ENCODE measurements at regions not wholly inside any gene's neighbourhood (a gene's known extent, or its start where the extent isn't known, plus 50 kb on each side); places are given as distances from the start of the nearest gene placed in this dataset.
"Not testable (repeated sequence)": the region's sequence is repeated elsewhere in the genome, so short reads cannot be mapped to it uniquely, and the experiment has no call there.

DNA sequence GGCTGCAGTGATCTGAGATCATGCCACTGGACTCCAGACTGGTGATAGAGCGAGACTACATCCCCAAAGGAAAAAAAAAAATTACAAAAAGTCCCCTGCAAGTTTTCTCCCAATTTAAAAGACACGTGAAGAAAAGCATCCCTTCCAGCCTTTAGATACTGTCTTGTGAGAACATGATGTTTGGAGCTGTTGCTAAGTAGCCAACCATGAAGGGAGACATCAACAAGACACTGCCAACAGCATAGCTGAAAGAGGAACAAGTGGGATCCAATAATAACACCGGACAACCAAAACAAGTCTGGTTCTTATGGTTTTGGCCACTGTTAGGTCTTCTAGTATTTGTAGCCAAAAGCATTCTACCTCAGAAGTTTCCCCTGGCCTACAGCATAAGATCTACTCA lies 118.9 kb upstream of the CCDC180 start:
- no peaks in the 10 kb centered on the region for H3K9me3 ChIP-seq
- 44 to 47% methylated on average over 3 of the region's 3 CpGs for WGBS, 2 donors
- H3K27me3 ChIP-seq, result no peaks in the 10 kb centered on the region
- H3K27ac ChIP-seq, result no peak overlapping the region
- TF ChIP-seq CTCF (IDR thresholded peaks at IDR 0.05), result no peak
- TF ChIP-seq POLR2A (IDR thresholded peaks at IDR 0.05), result no peak
- no peak overlapping the region for H3K4me3 ChIP-seq (replicated peaks in 1 of 3)
- DNase-seq, result no peak
- no peaks in the 10 kb centered on the region for H3K36me3 ChIP-seq
- intact Hi-C loops (cut with DNase I), result no loop called here
- H3K4me1 ChIP-seq, result no peaks in the 10 kb centered on the region

DNA sequence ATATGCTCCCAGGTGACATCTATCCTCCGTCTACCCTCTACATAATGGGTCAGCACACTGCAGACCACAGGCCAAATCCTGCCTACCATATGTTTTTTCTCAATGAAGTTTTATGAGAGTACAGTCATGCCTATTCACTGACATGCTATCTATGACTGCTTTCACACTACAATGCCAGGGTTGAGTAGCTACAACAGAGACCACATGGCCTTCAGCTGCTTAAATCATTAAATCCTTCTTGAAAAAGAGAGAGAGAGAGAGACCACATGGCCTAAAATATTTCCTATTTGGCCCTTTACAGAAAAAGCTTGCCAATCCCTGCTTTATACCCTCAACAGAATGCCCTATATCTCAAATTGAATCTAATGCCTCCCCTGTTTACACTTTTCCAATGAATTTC lies 119.8 kb upstream of the CCDC180 start:
- H3K27me3 ChIP-seq; H3K4me1 ChIP-seq; intact Hi-C loops (cut with DNase I); DNase-seq; H3K36me3 ChIP-seq; H3K9me3 ChIP-seq; H3K27ac ChIP-seq; H3K4me3 ChIP-seq (replicated peaks in 1 of 3): not testable (repeated sequence)
- WGBS, 2 donors, result 86 to 98% methylated on average over 1 of the region's 1 CpG

- no peak for DNase-seq
- Histone ChIP-seq H3K27ac (no peak overlapping the region), H3K9me3 (no peaks in the 10 kb centered on the region), H3K36me3 (no peaks in the 10 kb centered on the region), H3K4me1 (no peaks in the 10 kb centered on the region), H3K4me3 (replicated peaks in 1 of 3) (no peak overlapping the region), H3K27me3 (no peaks in the 10 kb centered on the region)
- 92 to 96% methylated on average over 1 of the region's 1 CpG for WGBS, 2 donors
- intact Hi-C loops (cut with DNase I), result no loop called here
- TF ChIP-seq CTCF (IDR thresholded peaks at IDR 0.05), result no peak
- no peak for TF ChIP-seq POLR2A (IDR thresholded peaks at IDR 0.05)
Observed at GRCh38 chr9:97186493-97186892, 121.0 kb upstream of the CCDC180 start.

DNA sequence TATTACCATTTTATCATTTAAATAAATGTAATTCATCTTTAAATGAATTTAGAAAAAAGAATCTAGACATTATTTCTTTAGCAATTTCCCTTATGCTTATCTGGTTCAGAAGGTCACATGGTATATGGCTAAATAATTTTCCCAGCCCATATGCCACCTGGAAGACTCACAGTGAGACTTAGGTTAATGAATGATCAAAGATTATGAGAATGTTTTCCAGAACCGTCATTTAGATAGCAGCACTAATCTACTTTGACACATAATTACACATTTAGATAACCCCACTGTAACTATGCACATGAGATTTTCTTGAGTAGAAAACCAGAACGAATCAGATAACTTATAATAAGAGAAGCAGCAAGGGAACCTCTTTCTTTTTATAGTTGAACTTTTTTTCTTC lies 124.9 kb upstream of the CCDC180 start:
- not testable (repeated sequence) for H3K27me3 ChIP-seq

DNA sequence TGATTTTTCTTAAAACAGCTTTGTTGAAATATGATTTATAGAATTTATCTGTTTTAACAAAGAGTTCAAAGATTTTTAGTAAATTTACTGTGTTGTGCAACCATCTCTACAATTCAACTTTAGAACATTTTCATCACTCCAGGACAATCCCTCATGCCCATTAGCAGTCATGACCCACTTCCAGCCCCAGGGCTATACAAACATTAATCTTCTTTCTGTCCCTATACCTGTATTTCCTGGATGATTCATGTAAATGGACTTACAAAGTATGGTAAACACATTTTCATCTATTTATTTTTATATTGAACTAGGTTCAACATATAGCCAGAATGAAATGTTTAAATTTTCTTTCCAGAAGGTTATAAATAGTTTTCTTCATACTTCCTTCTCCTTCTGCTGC lies 127.8 kb upstream of the CCDC180 start:
- Histone ChIP-seq H3K4me1 (no peaks in the 10 kb centered on the region), H3K36me3 (no peaks in the 10 kb centered on the region), H3K4me3 (replicated peaks in 1 of 3) (no peak overlapping the region), H3K27me3 (no peaks in the 10 kb centered on the region), H3K27ac (no peak overlapping the region), H3K9me3 (no peaks in the 10 kb centered on the region)
- no peak for DNase-seq
- TF ChIP-seq POLR2A (IDR thresholded peaks at IDR 0.05), result no peak
- no peak for TF ChIP-seq CTCF (IDR thresholded peaks at IDR 0.05)
- intact Hi-C loops (cut with DNase I), result no loop called here

More for the DNA sequence above, 124.9 kb upstream of the CCDC180 start:
- WGBS, 2 donors, result 79 to 87% methylated on average over 2 of the region's 2 CpGs
- H3K4me3 ChIP-seq (replicated peaks in 1 of 3); H3K9me3 ChIP-seq; H3K36me3 ChIP-seq; intact Hi-C loops (cut with DNase I); H3K4me1 ChIP-seq; DNase-seq; H3K27ac ChIP-seq: not testable (repeated sequence)

DNA sequence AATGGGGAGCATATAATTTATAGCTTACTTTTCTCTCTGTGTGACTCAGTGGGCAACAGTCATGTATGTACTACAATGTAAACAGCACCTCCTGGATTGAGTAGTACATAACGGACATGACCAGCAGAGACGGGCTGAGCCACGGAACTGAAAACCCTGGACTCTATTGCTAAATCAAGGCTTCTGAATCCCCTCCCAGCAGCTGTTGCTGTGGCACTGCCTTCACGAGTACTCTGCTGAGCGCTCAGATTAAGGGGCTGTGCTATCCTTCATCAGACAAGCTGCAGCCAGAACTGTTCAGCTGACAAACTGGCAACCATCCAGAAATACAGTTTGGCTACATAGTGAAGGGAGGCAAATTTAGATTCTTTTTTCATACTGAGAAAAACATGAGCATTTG lies 131.3 kb upstream of the CCDC180 start:
- Histone ChIP-seq H3K36me3 (no peaks in the 10 kb centered on the region), H3K27me3 (no peaks in the 10 kb centered on the region), H3K27ac (no peak overlapping the region), H3K9me3 (no peaks in the 10 kb centered on the region), H3K4me3 (replicated peaks in 1 of 3) (no peak overlapping the region), H3K4me1 (no peaks in the 10 kb centered on the region)
- no peak for TF ChIP-seq POLR2A (IDR thresholded peaks at IDR 0.05)
- TF ChIP-seq CTCF (IDR thresholded peaks at IDR 0.05), result no peak
- WGBS, 2 donors, result 12 to 30% methylated on average over 5 of the region's 5 CpGs
- peak; percentile 52 to 53 for DNase-seq
- intact Hi-C loops (cut with DNase I), result no loop called here

- H3K27me3 ChIP-seq; H3K4me3 ChIP-seq (replicated peaks in 1 of 3); intact Hi-C loops (cut with DNase I); H3K4me1 ChIP-seq; H3K27ac ChIP-seq; H3K9me3 ChIP-seq; H3K36me3 ChIP-seq; DNase-seq: not testable (repeated sequence)
Observed at GRCh38 chr9:97168174-97168573, 129.2 kb upstream of the CTSV start.

DNA sequence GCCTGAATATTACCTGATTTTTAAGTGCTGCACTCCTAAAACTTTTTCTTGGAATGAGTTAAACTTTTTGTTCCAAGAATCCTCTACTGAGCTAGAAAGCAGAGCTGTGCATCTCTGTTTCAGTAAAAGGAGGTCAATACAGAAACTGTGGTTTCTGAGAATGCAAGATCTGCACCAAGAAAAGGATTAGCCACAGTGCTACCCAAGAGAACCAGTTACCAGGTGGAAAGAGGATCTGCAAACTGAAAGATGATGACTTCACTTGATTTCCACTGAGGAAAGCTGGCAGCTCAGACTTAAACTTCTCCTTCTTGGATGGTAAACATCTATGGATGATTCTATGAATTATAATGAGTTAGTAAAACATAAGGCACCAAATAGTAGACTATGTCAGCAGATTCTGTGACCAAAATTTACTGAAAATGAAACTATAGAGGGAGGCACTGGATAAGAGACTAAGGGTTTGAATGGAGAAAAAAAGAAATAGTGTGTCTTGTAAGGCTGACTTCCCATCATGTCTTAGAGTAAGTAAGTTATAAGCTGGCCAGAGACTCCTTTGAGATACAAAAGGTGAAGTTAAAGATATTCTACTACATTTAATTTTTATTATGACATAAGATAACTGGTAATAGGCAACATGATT lies 127.7 kb upstream of the CTSV start:
- H3K4me3 ChIP-seq (replicated peaks in 1 of 3); H3K27ac ChIP-seq; H3K9me3 ChIP-seq; H3K27me3 ChIP-seq; intact Hi-C loops (cut with DNase I); H3K36me3 ChIP-seq; H3K4me1 ChIP-seq; DNase-seq: not testable (repeated sequence)
